A673 (cell line): ENCODE measurements at regions not wholly inside any gene's neighbourhood (a gene's known extent, or its start where the extent isn't known, plus 50 kb on each side); places are given as distances from the start of the nearest gene placed in this dataset.

Experiments used
- BruUV-seq: library from RNA; stranded (reverse); fragments of 400-500 nt; replicated peaks from 2 replicates; lab custom pipeline; 2021; lab: Mats Ljungman, UMichigan
- CTCF ChIA-PET: fragments of 300-600 bp; sonication (Branson Sonifier 250); formaldehyde crosslinking; loops from one replicate; lab custom pipeline; 2022; ENCODE audit warnings: antibody characterized with exemption; lab: Charles Lee
- POLR2A ChIA-PET: fragments of 300-600 bp; sonication (Branson Sonifier 250); formaldehyde crosslinking; loops from one replicate; lab custom pipeline; 2022; ENCODE audit warnings: antibody characterized with exemption; ENCODE audit not compliant: low non-redundant PET; lab: Charles Lee
- DNase-seq: peaks from one replicate; pipeline ENCODE4 v3.0.0-alpha.2; 2015; ENCODE audit warnings: low spot score
- H3K27ac ChIP-seq: fragments of 200-600 bp; sonication (generic); 2 replicates; pipeline ENCODE4 v1.5.1; 2016; ENCODE audit warnings: mixed run types, low read depth, mild to moderate bottlenecking, mixed read lengths, antibody characterized with exemption, low read length; ENCODE audit not compliant: poor library complexity, severe bottlenecking
- H3K27me3 ChIP-seq: fragments of 200-600 bp; sonication (generic); replicated peaks from 2 replicates; pipeline ENCODE4 v1.6.1; 2017; ENCODE audit warnings: mixed run types, low read depth, mild to moderate bottlenecking, mixed read lengths, antibody characterized with exemption, low read length; ENCODE audit not compliant: insufficient read depth, poor library complexity
- H3K36me3 ChIP-seq: fragments of 200-600 bp; sonication (generic); 2 replicates; pipeline ENCODE4 v1.6.1; 2016; ENCODE audit warnings: mixed run types, mild to moderate bottlenecking, mixed read lengths, antibody characterized with exemption, low read length; ENCODE audit not compliant: insufficient read depth, poor library complexity, severe bottlenecking
- H3K4me1 ChIP-seq: fragments of 200-600 bp; sonication (generic); 2 replicates; pipeline ENCODE4 v1.6.1; 2017; ENCODE audit warnings: mixed run types, mild to moderate bottlenecking, mixed read lengths, antibody characterized with exemption, low read length; ENCODE audit not compliant: insufficient read depth, poor library complexity, severe bottlenecking
- H3K4me3 ChIP-seq: fragments of 200-600 bp; sonication (generic); 2 replicates; pipeline ENCODE4 v1.5.1; 2016; ENCODE audit warnings: low read depth, mixed run types, mild to moderate bottlenecking, mixed read lengths, low read length; ENCODE audit not compliant: poor library complexity, severe bottlenecking
- H3K9me3 ChIP-seq: fragments of 200-600 bp; sonication (generic); 2 replicates; pipeline ENCODE4 v1.6.1; 2016; ENCODE audit warnings: mixed run types, low read depth, mild to moderate bottlenecking, mixed read lengths, antibody characterized with exemption, low read length; ENCODE audit not compliant: poor library complexity, severe bottlenecking
- CTCF ChIP-seq: fragments of 300-800, 200-600 bp; sonication (generic); conservative IDR thresholded peaks from 2 replicates; pipeline ENCODE4 v1.5.1; 2017; ENCODE audit warnings: low read depth, mild to moderate bottlenecking, antibody characterized with exemption, low read length, moderate library complexity, mixed read lengths
- EZH2 ChIP-seq: fragments of 200-600 bp; sonication (generic); IDR thresholded peaks from 2 replicates; pipeline ENCODE4 v1.6.1; 2017; ENCODE audit warnings: borderline replicate concordance, low read depth, mild to moderate bottlenecking, mixed read lengths, antibody characterized with exemption, low read length; ENCODE audit not compliant: poor library complexity, severe bottlenecking
- intact Hi-C: fragments of 100-400 bp; cut with micrococcal nuclease; formaldehyde crosslinking; loops from one replicate; pipeline ENCODE4 v1.10.0; 2022; ENCODE audit not compliant: unreplicated experiment

GRCh38 chr1:25030012-25030411, 99.9 kb upstream of the RUNX3 start:
- ChIA-PET CTCF (no interaction called here), POLR2A (interaction anchor here (0.7 kb wide), 1 partner anchor 37 kb away, joined by 3 read pairs; no protein-coding TSS in a partner anchor)
- BruUV-seq = no TSS peak

GRCh38 chr1:25028907-25029599, 99.0 kb upstream of the RUNX3 start:
- DNase-seq = no peak
- no peak overlapping the region for H3K4me3 ChIP-seq
- intact Hi-C loops = no loop called here
- ChIA-PET CTCF (no interaction called here), POLR2A (no interaction called here)
- BruUV-seq = no TSS peak
- peaks cover 13% of the 10 kb centered on the region for H3K4me1 ChIP-seq
- no peak overlapping the region for H3K27ac ChIP-seq
- H3K9me3 ChIP-seq = no peaks in the 10 kb centered on the region
- no peaks in the 10 kb centered on the region for H3K36me3 ChIP-seq
- H3K27me3 ChIP-seq = no peaks in the 10 kb centered on the region
- TF ChIP-seq EZH2 (no peak), CTCF (no peak)

More at GRCh38 chr1:25030012-25030411, 99.9 kb upstream of the RUNX3 start:
- Histone ChIP-seq H3K4me3 (no peak overlapping the region), H3K9me3 (no peaks in the 10 kb centered on the region), H3K27ac (no peak overlapping the region), H3K4me1 (peaks cover 13% of the 10 kb centered on the region), H3K27me3 (no peaks in the 10 kb centered on the region), H3K36me3 (no peaks in the 10 kb centered on the region)
- DNase-seq = no peak
- intact Hi-C loops = no loop called here
- no peak for TF ChIP-seq EZH2
- no peak for TF ChIP-seq CTCF

GRCh38 chr1:25028587-25028906, 98.5 kb upstream of the RUNX3 start:
- Histone ChIP-seq H3K27ac (no peak overlapping the region), H3K36me3 (no peaks in the 10 kb centered on the region), H3K27me3 (no peaks in the 10 kb centered on the region), H3K9me3 (no peaks in the 10 kb centered on the region), H3K4me1 (peaks cover 13% of the 10 kb centered on the region), H3K4me3 (no peak overlapping the region)
- no peak for TF ChIP-seq EZH2
- TF ChIP-seq CTCF = no peak
- BruUV-seq = no TSS peak
- CTCF ChIA-PET = no interaction called here
- POLR2A ChIA-PET = no interaction called here
- no peak for DNase-seq
- intact Hi-C loops = no loop called here
